Naive thymus-derived CD4-positive, alpha-beta T cell (primary cell): ENCODE measurements at regions not wholly inside any gene's neighbourhood (a gene's known extent, or its start where the extent isn't known, plus 50 kb on each side); places are given as distances from the start of the nearest gene placed in this dataset.

Experiments used
- ATAC-seq: fragments of 150-1000 bp; cut with Tn5 transposase; 2 replicates; pipeline ENCODE4 v1.10.0; 2021; ENCODE audit warnings: mild to moderate bottlenecking, moderate library complexity
- CTCF ChIA-PET: fragments of 350-600 bp; sonication (Branson Sonifier 250); formaldehyde crosslinking; loops from one replicate; lab custom pipeline; 2021; ENCODE audit warnings: antibody characterized with exemption; lab: Charles Lee
- POLR2A ChIA-PET: fragments of 350-600 bp; sonication (Branson Sonifier 250); formaldehyde crosslinking; loops from one replicate; lab custom pipeline; 2021; ENCODE audit warnings: antibody characterized with exemption, inconsistent platforms; lab: Charles Lee
- DNase-seq, 9 donors: peaks; one replicate each; pipeline versions ENCODE4 v3.0.0 to v3.0.0-alpha.2; 2020 to 2022; ENCODE audit warnings: mixed read lengths in 1 of 9
- H3K27ac ChIP-seq: one replicate; pipeline ENCODE4 v1.7.0; 2013; ENCODE audit warnings: mild to moderate bottlenecking, low read depth, low read length, moderate library complexity
- H3K27me3 ChIP-seq, 2 donors: one replicate each; pipeline ENCODE4 v1.7.0; 2013; ENCODE audit warnings: low read length in 2 of 2, mild to moderate bottlenecking in 2 of 2, moderate library complexity in 2 of 2; ENCODE audit not compliant: control insufficient read depth in 2 of 2, insufficient read depth in 2 of 2
- H3K36me3 ChIP-seq, 3 experiments: 1 replicate in 2 of 3; 2 replicates in 1 of 3; pipeline ENCODE4 v1.7.0; 2013; ENCODE audit warnings: low read length in 3 of 3, mild to moderate bottlenecking in 3 of 3, moderate library complexity in 1 of 3; ENCODE audit not compliant: insufficient read depth in 3 of 3, control insufficient read depth in 2 of 3
- H3K4me1 ChIP-seq, 2 donors: one replicate each; pipeline ENCODE4 v1.7.0; 2013; ENCODE audit warnings: low read length in 2 of 2, mild to moderate bottlenecking in 2 of 2, moderate library complexity in 1 of 2; ENCODE audit not compliant: control insufficient read depth in 2 of 2, insufficient read depth in 2 of 2
- H3K4me3 ChIP-seq: 2 replicates; pipeline ENCODE4 v1.7.0; 2013; ENCODE audit warnings: mild to moderate bottlenecking, low read length
- H3K9me3 ChIP-seq, 3 experiments: 1 replicate in 2 of 3; 2 replicates in 1 of 3; pipeline ENCODE4 v1.7.0; 2013; ENCODE audit warnings: low read length in 3 of 3; ENCODE audit not compliant: control insufficient read depth in 2 of 3
- H3K27ac Mint-ChIP-seq, 9 donors: one replicate each; pipeline ENCODE4 v1.8.0; 2020 to 2022; ENCODE audit warnings: mixed read lengths in 9 of 9, mild to moderate bottlenecking in 8 of 9, moderate library complexity in 5 of 9, inconsistent platforms in 2 of 9
- H3K27me3 Mint-ChIP-seq, 5 donors: one replicate each; pipeline ENCODE4 v1.8.0; 2021 to 2022; ENCODE audit warnings: mixed read lengths in 5 of 5, mild to moderate bottlenecking in 1 of 5
- H3K36me3 Mint-ChIP-seq, 5 donors: one replicate each; pipeline ENCODE4 v1.8.0; 2020 to 2022; ENCODE audit warnings: mixed read lengths in 5 of 5, mild to moderate bottlenecking in 3 of 5, inconsistent platforms in 1 of 5
- H3K4me1 Mint-ChIP-seq, 7 donors: one replicate each; pipeline ENCODE4 v1.8.0; 2020 to 2022; ENCODE audit warnings: mixed read lengths in 7 of 7, mild to moderate bottlenecking in 3 of 7, inconsistent platforms in 1 of 7
- H3K4me3 Mint-ChIP-seq, 10 donors: one replicate each; pipeline ENCODE4 v1.8.0; 2020 to 2022; ENCODE audit warnings: mild to moderate bottlenecking in 10 of 10, mixed read lengths in 10 of 10, moderate library complexity in 6 of 10, inconsistent platforms in 2 of 10
- H3K9me3 Mint-ChIP-seq, 11 donors: one replicate each; pipeline ENCODE4 v1.8.0; 2020 to 2022; ENCODE audit warnings: mixed read lengths in 11 of 11, mild to moderate bottlenecking in 4 of 11, inconsistent platforms in 1 of 11, moderate library complexity in 1 of 11
- intact Hi-C, 2 donors: fragments of 100-400 bp; cut with micrococcal nuclease; formaldehyde crosslinking; loops; one replicate each; pipeline ENCODE4 v1.15.1; 2023

GRCh38 chr12:33253178-33253577 lies 186.4 kb downstream of the SYT10 start:
- no peaks in the 10 kb centered on the region for H3K4me1 Mint-ChIP-seq
- Histone ChIP-seq H3K4me3 (no peak overlapping the region), H3K27ac (no peak overlapping the region), H3K9me3 (no peaks in the 10 kb centered on the region), H3K36me3 (no peaks in the 10 kb centered on the region), H3K4me1 (no peaks in the 10 kb centered on the region), H3K27me3 (no peaks in the 10 kb centered on the region)
- H3K27me3 Mint-ChIP-seq = peaks cover 0 to 6% (median 0%) of the 10 kb centered on the region in 5 donors
- ATAC-seq = no peak
- ChIA-PET POLR2A (no interaction called here), CTCF (no interaction called here)
- H3K4me3 Mint-ChIP-seq = no peak overlapping the region
- no peaks in the 10 kb centered on the region for H3K36me3 Mint-ChIP-seq
- H3K9me3 Mint-ChIP-seq = peaks cover 0 to 6% (median 3%) of the 10 kb centered on the region in 11 donors
- intact Hi-C loops = loop anchor here in 1 of 2 donors (10.0 kb wide), 1 partner anchor 72 kb away; no protein-coding TSS in a partner anchor
- no peak overlapping the region for H3K27ac Mint-ChIP-seq
- no peak for DNase-seq

GRCh38 chr12:33251548-33251947 lies 188.1 kb downstream of the SYT10 start:
- Histone ChIP-seq H3K36me3 (no peaks in the 10 kb centered on the region), H3K27ac (no peak overlapping the region), H3K9me3 (no peaks in the 10 kb centered on the region), H3K4me3 (no peak overlapping the region), H3K27me3 (no peaks in the 10 kb centered on the region), H3K4me1 (no peaks in the 10 kb centered on the region)
- no peaks in the 10 kb centered on the region for H3K27me3 Mint-ChIP-seq
- H3K27ac Mint-ChIP-seq = no peak overlapping the region
- H3K4me3 Mint-ChIP-seq = no peak overlapping the region
- ChIA-PET CTCF (no interaction called here), POLR2A (no interaction called here)
- intact Hi-C loops = loop anchor here in 1 of 2 donors (10.0 kb wide), 1 partner anchor 73 kb away; no protein-coding TSS in a partner anchor
- no peaks in the 10 kb centered on the region for H3K36me3 Mint-ChIP-seq
- ATAC-seq = no peak
- H3K4me1 Mint-ChIP-seq = no peaks in the 10 kb centered on the region
- H3K9me3 Mint-ChIP-seq = peaks cover 0 to 8% (median 0%) of the 10 kb centered on the region in 11 donors
- no peak for DNase-seq

- no peaks in the 10 kb centered on the region for H3K27me3 ChIP-seq
- H3K4me3 Mint-ChIP-seq = no peak overlapping the region
- ATAC-seq = no peak
These were observed 191.3 kb downstream of the SYT10 start for GRCh38 chr12:33248364-33248763.

GRCh38 chr12:33247625-33248024 lies 192.0 kb downstream of the SYT10 start:
- POLR2A ChIA-PET = no interaction called here
- no peaks in the 10 kb centered on the region for H3K27me3 Mint-ChIP-seq
- CTCF ChIA-PET = no interaction called here
- no peak overlapping the region for H3K27ac ChIP-seq
- peaks cover 0 to 10% (median 4%) of the 10 kb centered on the region in 11 donors for H3K9me3 Mint-ChIP-seq
- no peak overlapping the region for H3K27ac Mint-ChIP-seq
- no peaks in the 10 kb centered on the region for H3K4me1 Mint-ChIP-seq
- H3K36me3 Mint-ChIP-seq = no peaks in the 10 kb centered on the region
- no peak overlapping the region for H3K4me3 ChIP-seq
- H3K36me3 ChIP-seq = no peaks in the 10 kb centered on the region
- H3K9me3 ChIP-seq = no peaks in the 10 kb centered on the region
- ATAC-seq (no peak), DNase-seq (no peak)
- no peak overlapping the region for H3K4me3 Mint-ChIP-seq
- intact Hi-C loops = no loop called here
- no peaks in the 10 kb centered on the region for H3K27me3 ChIP-seq
- H3K4me1 ChIP-seq = no peaks in the 10 kb centered on the region

More at GRCh38 chr12:33248364-33248763, 191.3 kb downstream of the SYT10 start:
- Histone ChIP-seq H3K4me1 (no peaks in the 10 kb centered on the region), H3K4me3 (no peak overlapping the region), H3K36me3 (no peaks in the 10 kb centered on the region), H3K9me3 (no peaks in the 10 kb centered on the region), H3K27ac (no peak overlapping the region)
- intact Hi-C loops = no loop called here
- Mint-ChIP-seq H3K27ac (no peak overlapping the region), H3K36me3 (no peaks in the 10 kb centered on the region), H3K9me3 (peaks cover 0 to 10% (median 4%) of the 10 kb centered on the region in 11 donors), H3K27me3 (no peaks in the 10 kb centered on the region), H3K4me1 (no peaks in the 10 kb centered on the region)
- ChIA-PET CTCF (no interaction called here), POLR2A (no interaction called here)
- DNase-seq = no peak

GRCh38 chr12:33245434-33245833 lies 194.2 kb downstream of the SYT10 start:
- CTCF ChIA-PET = no interaction called here
- DNase-seq (no peak), ATAC-seq (no peak)
- H3K27me3 ChIP-seq = no peaks in the 10 kb centered on the region
- no peaks in the 10 kb centered on the region for H3K4me1 Mint-ChIP-seq
- no peak overlapping the region for H3K4me3 Mint-ChIP-seq
- no peak overlapping the region for H3K27ac Mint-ChIP-seq
- H3K36me3 ChIP-seq = no peaks in the 10 kb centered on the region
- no peaks in the 10 kb centered on the region for H3K27me3 Mint-ChIP-seq
- H3K9me3 ChIP-seq = no peaks in the 10 kb centered on the region
- no peaks in the 10 kb centered on the region for H3K4me1 ChIP-seq
- H3K36me3 Mint-ChIP-seq = no peaks in the 10 kb centered on the region
- intact Hi-C loops = no loop called here
- H3K9me3 Mint-ChIP-seq = peaks cover 0 to 14% (median 4%) of the 10 kb centered on the region in 11 donors
- POLR2A ChIA-PET = no interaction called here
- no peak overlapping the region for H3K27ac ChIP-seq
- H3K4me3 ChIP-seq = no peak overlapping the region

GRCh38 chr12:33226671-33227070 lies 212.9 kb downstream of the SYT10 start:
- no peaks in the 10 kb centered on the region for H3K36me3 ChIP-seq
- H3K4me1 ChIP-seq = no peaks in the 10 kb centered on the region
- intact Hi-C loops = no loop called here
- no peaks in the 10 kb centered on the region for H3K27me3 ChIP-seq
- CTCF ChIA-PET = no interaction called here
- H3K27me3 Mint-ChIP-seq = no peaks in the 10 kb centered on the region
- no peak overlapping the region for H3K4me3 ChIP-seq
- H3K9me3 ChIP-seq = peaks cover 0 to 3% (median 0%) of the 10 kb centered on the region in 3 experiments
- H3K4me3 Mint-ChIP-seq = no peak overlapping the region
- no peaks in the 10 kb centered on the region for H3K4me1 Mint-ChIP-seq
- peaks cover 3 to 34% (median 8%) of the 10 kb centered on the region in 11 donors for H3K9me3 Mint-ChIP-seq
- H3K27ac ChIP-seq = no peak overlapping the region
- no peak for DNase-seq
- no peaks in the 10 kb centered on the region for H3K36me3 Mint-ChIP-seq
- ATAC-seq = no peak
- POLR2A ChIA-PET = no interaction called here
- H3K27ac Mint-ChIP-seq = no peak overlapping the region

- Mint-ChIP-seq H3K4me1 (no peaks in the 10 kb centered on the region), H3K36me3 (no peaks in the 10 kb centered on the region), H3K9me3 (peaks cover 5 to 43% (median 15%) of the 10 kb centered on the region in 11 donors), H3K27me3 (no peaks in the 10 kb centered on the region), H3K4me3 (no peak overlapping the region), H3K27ac (no peak overlapping the region)
- ATAC-seq (no peak), DNase-seq (no peak)
- H3K27ac ChIP-seq = no peak overlapping the region
- intact Hi-C loops = no loop called here
- CTCF ChIA-PET = no interaction called here
- POLR2A ChIA-PET = no interaction called here
- H3K9me3 ChIP-seq = peaks cover 0 to 3% (median 0%) of the 10 kb centered on the region in 3 experiments
- no peaks in the 10 kb centered on the region for H3K36me3 ChIP-seq
- no peaks in the 10 kb centered on the region for H3K4me1 ChIP-seq
- no peaks in the 10 kb centered on the region for H3K27me3 ChIP-seq
- H3K4me3 ChIP-seq = no peak overlapping the region
These were observed 215.7 kb downstream of the SYT10 start for GRCh38 chr12:33223956-33224355.
